ENCODE measurements at regions not wholly inside any gene's neighbourhood (a gene's known extent, or its start where the extent isn't known, plus 50 kb on each side); places are given as distances from the start of the nearest gene placed in this dataset.

DNA sequence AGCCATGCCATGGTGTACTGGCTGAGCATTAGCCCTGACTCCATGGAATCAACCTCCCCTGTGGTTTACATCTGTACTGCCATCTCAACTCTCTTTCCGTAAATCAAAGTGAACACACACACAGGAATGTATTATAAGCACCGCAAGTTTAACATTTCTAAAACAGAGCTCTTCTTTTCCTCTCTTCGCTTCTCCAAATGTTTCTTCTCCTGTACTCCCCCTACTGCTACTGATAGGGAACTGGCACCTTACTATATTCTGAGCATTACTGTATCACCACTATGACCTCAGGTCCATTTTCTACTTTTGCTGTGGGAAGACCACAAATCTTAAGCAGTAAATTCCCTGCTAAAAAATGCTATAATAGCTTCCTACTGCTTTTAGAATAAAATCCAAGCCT is 101.2 kb downstream of the NUS1 start:
- TF ChIP-seq POLR2A (IDR thresholded peaks at IDR 0.05), result no peak
- peak in 1 of 7 experiments; percentile 13 for TF ChIP-seq CTCF (IDR thresholded peaks at IDR 0.05)
